ENCODE measurements at regions not wholly inside any gene's neighbourhood (a gene's known extent, or its start where the extent isn't known, plus 50 kb on each side); places are given as distances from the start of the nearest gene placed in this dataset.
"Not testable (repeated sequence)": the region's sequence is repeated elsewhere in the genome, so short reads cannot be mapped to it uniquely, and the experiment has no call there.

DNA sequence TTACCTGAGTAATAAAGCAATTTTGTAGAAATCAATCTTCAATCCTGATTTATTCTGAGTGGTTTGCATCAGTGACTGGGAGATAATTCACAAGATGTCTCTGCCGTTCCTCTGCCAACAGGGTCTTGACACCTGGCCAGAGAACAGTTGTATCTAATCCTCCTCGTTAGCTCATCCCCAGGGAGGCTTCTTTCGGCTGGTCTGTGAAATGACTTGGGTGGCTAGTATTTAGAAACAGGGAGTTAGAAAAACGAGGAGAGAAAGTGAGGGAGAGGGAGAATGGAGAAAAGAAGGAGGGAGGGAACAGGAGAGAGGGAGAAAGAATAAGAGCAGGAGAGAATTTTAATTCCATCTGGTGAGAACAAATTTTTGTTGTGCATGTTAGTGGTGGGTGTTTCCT lies 600.2 kb upstream of the TLE4 start:
- no peak for DNase-seq (ENCODE audit: low spot score)

DNA sequence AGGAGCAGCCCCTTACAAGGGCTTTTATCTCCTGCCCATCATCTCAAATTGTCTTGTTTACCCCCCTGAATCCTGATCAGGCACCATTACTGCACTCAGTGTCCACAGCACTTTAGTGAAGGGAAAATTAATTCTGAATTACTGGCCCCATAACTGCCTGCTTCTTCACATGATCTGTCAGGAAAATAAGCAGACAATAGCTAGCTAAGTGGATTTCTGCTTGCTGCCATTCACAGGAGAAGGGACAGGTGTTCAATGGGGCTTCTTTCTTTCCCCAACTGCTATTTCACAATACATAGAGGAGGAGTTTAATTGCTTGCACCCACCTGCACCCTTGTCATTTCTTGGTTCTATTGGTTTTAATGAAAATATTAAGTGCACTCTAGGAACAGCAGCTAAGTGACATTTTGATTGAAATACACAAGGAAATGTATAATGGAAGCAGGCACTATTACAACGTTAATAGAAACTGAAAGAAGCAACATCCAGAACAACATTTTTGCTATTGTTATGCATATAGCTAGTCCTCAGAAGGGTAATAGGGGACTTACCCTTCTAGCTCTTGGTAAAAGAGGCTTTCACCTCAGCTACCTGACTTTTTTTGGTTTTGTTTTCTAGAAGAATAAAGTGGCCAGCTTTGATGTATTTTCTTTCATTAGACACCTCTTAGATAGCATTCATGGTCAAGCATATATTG lies 599.3 kb upstream of the TLE4 start:
- no peak for DNase-seq (ENCODE audit: low spot score)

DNA sequence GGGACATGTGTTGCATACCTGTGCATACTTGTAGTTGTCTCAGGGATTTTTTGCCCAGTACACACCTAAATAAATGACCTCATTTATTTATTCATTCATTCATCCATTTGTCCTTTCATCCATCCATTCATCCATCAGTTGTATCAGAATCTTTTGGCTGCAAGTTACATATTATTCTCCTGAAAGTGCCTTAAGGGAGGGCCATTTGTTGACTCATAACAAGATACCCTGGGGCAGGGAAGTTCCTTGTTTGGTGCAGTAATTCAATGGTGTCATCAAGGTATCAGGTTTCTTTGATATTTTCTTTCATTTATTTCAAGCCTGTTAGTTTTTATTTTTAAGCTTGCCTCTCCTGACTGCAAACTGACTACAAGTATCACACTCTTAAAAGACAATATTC lies 597.9 kb upstream of the TLE4 start:
- no peak for DNase-seq (ENCODE audit: low spot score)

DNA sequence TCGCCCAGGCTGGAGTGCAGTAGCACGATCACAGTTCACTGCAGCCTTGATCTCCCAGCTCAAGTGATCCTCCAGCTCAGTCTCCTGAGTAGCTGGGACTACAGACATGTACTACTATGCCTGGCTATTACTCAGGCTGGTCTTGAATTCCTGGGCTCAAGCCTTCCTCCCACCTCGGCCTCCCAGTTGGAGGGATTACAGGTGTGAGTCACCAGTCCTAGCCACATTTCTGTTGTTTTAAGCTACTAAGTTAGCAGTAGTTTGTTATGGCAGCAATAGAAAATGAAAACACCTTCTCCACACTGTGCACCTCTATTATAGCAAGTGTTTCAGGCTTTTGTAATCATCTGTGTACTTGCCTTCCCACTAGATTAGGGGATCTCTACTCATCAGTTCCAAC lies 588.9 kb upstream of the TLE4 start:
- DNase-seq (ENCODE audit: low spot score): no peak

DNA sequence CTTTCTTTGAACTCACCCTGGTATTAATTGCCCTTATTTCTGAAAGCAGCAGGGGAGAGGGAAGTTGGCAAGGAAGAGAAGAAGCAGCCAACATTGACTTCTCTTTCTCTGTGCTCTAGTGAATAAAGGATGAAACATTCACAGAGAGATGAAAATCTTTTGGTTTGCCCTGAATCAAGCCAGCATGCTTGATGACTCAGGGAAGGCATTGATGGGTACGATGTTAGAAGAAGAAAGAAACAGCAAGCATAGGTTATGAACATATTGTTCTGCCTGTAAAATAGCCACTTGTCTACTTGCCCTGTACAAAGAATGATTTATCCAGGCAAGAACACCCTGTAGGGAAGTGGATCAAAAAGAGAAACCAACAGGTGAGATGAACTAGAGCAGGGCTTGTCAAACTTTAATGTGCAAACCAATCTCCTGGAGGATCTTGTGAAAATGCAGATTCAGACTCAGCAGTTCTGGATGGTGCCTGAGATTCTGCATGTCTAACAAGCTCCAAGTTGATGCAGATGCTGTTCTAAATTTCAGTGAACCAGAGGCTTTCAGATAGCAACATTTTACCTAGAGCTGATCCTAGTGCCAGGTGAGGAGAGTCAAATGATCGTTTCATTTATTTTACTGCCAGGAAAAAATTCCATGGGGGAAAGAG lies 586.6 kb upstream of the TLE4 start:
- DNase-seq (ENCODE audit: low spot score): no peak

DNA sequence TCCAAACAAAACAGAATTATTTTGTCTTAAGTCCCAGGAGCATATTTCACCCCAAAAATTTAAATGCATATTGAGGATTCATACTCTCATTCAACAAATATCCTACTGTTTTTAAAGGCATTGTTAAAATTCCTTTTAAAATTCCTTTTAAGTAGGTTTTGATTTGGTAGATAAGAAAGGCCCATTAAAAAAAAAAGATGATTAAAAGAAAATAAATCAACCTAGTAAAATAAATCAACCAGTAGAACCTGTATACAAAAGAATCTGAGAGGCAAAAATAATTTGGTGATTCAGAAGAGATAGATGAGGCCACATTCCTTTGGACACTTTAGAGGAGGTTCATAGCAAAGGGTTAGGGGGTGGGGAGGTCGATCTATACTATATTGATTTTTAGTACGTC lies 585.3 kb upstream of the TLE4 start:
- DNase-seq (ENCODE audit: low spot score): no peak

DNA sequence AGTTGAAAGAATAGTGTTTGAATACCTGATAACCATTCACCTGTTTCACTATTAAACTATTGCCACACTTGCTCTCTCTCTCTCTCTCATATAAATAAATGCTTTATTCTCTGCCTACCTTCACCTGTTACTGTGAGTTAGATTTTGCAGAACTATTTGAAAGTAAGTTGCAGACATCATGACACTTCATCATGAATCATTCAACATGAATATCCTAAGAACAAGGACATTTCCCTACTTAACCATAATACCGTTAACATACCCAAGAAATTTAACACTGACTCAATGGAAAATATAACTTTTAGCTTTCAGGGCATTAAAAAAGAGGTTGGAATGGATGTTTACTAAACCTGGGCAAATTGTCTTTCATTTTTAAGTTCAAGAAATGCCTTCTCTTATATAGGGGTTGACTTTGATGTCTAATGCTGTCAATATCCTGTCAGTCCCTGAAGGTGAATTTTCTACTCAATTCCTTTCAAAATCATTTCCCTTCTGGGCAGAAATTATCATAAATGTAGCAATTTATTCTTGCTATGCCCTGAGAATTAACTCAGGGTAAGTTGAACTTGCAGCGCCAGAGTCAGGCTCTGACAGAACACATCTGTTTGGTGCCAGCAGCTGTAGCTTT lies 582.6 kb upstream of the TLE4 start:
- DNase-seq (ENCODE audit: low spot score): no peak

DNA sequence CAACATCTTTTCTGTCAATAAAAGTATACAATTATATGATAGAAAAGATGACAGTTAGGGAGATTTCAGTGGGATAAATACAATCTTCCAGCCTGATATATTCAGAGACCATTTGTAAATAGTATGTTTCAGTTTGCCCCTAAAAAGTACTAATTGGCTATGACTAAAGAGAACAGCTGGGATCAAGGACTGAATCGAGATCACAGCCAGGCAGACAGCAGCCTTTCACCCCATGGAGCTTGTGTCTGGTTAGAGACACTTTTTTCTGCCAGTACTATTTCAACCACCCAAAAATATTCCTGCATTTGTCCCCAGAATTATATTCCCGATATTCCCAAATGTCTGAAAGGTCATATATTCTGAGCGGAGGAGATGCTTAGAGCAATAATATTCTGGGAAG lies 577.3 kb upstream of the TLE4 start:
- DNase-seq (ENCODE audit: low spot score): no peak

DNA sequence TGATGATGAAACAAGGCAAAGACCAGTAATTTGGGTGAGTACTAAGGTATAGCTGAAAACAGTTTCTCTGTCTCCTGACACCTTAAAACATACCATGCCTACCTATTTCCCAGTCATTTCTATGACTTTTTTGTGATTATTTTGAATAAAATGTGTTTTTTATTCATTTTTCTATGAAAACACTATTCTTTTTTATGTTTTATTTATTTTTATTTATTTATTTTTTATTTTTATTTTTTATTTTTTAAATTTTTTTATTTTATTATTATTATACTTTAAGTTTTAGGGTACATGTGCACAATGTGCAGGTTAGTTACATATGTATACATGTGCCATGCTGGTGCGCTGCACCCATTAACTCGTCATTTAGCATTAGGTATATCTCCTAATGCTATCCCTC lies 576.8 kb upstream of the TLE4 start:
- DNase-seq (ENCODE audit: low spot score): not testable (repeated sequence)

DNA sequence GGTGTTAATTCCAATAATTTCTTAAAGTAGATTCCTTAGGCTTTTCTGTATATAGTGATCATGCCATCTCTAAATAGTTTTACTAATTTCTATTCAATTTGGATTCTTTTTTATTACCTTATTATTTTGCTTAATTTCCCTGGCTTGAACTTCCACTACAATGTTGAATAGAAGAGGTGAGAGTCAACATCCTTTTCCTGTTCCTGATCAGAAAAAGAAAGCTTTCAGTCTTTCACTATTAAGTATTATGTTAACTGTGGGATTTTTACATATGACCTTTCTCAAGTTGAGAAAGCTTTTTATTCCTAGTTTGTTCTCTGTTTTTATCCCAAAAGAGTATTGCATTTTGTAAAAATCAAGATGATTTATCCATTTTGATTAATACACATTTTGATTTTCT lies 574.5 kb upstream of the TLE4 start:
- no peak for DNase-seq (ENCODE audit: low spot score)

DNA sequence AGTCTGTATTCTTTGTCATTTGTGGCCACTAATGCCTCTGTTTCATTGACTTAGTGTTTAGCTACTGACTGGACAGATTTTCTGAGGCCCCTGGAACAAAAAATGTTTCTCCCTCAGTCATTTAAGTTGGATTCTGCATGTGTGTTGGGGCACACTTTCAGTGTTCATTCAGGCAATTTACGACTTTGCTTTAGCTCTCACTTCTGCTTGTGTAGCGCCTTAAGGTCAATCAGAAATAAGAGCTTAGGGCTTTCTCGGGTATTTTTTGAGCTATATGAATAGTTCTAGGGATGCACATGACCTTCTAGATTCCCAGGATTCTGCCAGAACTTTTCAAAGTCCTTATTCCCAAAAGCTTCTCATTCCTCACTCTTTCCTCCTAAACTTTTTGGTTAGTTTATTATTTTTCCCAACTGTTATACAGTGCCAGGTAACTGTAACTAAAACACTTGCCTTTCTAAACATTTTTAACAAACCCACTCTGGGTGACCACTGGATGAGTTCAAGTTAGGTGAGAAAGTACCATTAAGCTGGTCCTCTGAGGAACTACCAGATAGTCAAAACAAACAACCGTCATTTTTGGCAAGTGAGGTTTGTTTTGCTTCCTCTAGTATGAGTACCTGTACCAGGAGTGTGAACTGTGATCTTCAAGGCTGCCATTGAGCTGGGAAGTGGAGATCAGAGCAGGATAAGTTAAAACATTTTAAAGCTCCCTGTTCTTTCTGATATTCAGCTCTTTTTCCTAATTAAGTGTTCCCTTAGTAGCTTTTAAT lies 571.3 kb upstream of the TLE4 start:
- DNase-seq (ENCODE audit: low spot score): no peak

DNA sequence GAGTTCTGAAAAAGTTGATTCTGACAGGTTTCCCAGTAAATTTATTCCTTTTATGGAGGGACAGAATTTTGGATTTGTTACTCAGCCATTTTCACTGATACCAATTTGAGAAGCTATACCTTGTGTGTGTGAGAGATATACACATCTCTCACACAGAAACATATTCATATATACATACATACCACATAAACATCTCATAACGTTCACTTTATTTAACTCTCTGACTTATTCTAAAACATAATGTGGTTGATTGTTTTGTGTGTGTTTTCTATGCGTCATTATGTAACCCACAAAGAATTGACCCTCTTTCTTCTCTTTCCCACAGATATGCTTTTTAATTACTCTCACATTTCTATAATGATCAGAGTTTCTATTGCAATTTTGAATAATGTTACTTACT lies 570.8 kb upstream of the TLE4 start:
- no peak for DNase-seq (ENCODE audit: low spot score)

DNA sequence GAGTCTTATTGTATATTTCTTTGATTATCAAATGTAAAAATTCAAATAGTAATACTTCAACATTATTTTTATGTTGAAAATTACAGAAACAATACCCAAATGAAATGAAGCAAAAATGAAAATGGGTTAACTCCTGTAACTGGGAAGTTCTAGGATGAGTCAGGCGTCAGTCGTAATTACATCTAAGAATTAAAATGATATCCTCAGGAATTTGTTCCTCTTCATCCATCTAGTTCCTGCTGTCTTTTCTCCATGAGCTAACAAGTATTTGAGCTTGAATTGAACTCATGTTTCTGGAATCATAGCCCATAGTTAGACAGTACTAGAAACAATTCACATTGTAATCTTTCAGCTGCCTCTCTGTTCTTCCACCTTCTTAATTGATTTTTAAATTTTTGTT lies 568.3 kb upstream of the TLE4 start:
- DNase-seq (ENCODE audit: low spot score): no peak

DNA sequence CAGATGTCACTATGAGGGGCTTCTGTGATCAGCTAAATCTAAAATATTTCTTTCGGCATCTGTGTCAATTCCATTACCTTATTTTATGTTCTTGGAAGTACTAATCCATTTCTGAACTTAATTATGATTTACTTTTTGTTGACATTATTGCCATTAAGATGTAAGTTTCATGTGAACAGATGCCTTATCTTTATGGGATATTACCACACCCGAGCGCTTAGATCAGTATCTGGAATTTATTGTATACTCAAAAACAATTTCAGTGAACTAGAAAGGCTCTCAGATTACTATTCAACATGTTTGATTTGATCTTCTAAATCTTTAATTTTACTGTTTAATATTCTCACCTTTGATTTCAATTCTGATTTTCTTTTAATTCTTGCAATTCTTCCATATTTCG lies 567.7 kb upstream of the TLE4 start:
- DNase-seq (ENCODE audit: low spot score): no peak

DNA sequence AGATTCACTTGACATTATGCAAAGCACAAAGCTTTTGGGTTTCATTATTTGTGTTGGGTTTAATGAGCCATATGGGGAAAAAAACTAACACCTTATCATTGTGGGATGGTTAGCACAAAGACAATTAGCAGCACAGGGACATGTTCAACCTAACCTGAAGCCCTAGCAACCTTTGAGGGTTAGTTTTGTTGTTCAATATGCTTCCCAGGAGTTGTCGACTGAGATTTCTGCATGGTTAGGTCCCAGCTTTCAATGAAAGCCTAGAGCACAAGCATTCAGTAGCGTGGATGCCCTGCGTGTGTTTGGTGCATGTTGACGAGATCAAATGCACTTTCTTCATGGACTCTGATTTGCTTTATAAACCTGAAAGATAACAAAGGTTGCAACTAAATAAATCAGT lies 565.2 kb upstream of the TLE4 start:
- no peak for DNase-seq (ENCODE audit: low spot score)

DNA sequence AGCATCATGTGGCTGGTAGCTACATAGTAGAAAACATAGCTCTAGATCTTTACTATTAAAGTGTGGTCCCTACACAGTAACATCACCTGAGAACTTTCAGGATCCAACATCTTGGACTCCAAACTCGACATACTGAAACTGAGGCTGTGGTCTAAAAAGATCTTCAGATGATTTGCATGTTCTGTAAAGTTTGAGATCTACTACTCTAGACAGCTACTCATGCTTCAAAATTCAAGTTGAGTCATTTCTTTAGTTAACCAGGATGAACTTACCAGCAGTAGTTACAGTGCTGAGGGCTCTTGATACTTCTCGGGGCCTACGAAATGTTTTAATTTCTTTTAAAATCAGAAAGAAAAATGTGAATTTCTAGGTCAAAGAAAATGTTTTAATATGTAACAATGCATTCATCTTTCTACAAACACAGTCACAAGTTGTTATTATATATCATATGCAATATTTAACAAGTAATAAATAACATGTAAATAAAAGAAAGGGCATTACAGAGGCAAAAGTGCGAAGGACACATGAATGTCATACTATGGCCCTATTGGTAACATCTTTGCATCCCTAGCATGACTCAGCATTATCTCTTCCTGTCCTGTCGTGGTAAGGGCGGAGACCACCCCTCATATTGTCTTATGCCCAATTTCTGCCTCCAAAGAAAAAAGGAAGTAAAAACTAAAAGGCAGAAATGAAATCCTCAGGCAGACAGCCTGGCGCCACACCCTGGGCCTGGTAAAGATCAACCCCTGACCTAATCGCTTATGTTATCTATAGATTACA lies 563.9 kb upstream of the TLE4 start:
- DNase-seq (ENCODE audit: low spot score): no peak

DNA sequence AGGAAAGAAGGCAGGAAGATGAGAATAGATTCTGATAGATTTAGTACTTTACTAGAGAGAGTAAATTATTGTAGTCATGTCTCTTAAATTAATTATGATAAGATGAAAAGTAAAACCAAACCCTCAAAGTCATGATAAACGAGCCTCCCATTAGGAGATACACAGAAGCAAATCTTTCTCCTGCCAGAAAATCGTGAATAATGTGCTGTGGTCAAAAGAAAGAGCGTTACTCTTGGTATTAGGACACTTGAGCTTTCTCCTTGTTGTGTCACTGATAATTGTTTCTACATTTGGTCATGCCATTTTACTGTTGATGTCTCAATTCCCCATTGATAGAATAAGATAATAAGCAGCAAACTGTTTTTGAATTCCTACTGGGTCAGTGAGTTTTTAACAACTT lies 562.8 kb upstream of the TLE4 start:
- no peak for DNase-seq (ENCODE audit: low spot score)

DNA sequence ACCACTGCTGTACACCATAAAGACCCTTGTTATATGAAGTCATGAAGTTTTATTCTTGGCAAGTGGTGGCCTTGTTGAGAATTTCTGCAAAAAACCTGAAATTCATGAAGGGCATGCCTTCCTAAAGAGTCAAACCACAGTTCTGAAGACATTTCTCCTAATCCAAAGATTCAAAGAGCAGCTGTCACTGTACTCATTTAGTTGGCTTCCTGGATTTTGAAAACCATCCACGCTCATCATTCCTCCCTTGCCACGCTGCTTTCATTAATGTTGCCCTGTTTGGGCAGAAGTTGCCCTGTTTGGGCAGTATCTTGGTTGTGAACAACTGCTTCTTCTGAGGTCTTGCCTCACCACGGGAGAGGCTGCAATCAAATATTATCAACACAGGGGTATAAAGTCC lies 560.3 kb upstream of the TLE4 start:
- DNase-seq (ENCODE audit: low spot score): no peak

DNA sequence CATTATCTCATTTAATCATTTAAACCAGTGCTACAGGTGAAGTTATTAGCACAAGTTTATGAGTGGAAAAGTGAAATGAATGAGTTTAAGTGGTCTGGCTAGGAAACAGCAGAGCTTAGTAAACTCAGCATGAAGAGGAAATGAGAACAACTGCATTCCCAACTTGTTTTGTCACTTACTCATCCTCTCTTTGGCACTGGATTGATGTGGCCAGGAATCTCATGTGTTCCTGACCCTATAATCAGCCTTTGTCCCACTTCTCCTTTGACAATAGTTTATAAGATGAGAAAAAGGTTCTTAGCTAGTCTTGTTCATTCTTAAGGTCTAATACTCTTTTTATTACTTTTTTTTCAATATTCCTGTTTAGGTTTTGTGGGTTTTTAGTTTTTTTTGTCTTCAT lies 559.2 kb upstream of the TLE4 start:
- no peak for DNase-seq (ENCODE audit: low spot score)

DNA sequence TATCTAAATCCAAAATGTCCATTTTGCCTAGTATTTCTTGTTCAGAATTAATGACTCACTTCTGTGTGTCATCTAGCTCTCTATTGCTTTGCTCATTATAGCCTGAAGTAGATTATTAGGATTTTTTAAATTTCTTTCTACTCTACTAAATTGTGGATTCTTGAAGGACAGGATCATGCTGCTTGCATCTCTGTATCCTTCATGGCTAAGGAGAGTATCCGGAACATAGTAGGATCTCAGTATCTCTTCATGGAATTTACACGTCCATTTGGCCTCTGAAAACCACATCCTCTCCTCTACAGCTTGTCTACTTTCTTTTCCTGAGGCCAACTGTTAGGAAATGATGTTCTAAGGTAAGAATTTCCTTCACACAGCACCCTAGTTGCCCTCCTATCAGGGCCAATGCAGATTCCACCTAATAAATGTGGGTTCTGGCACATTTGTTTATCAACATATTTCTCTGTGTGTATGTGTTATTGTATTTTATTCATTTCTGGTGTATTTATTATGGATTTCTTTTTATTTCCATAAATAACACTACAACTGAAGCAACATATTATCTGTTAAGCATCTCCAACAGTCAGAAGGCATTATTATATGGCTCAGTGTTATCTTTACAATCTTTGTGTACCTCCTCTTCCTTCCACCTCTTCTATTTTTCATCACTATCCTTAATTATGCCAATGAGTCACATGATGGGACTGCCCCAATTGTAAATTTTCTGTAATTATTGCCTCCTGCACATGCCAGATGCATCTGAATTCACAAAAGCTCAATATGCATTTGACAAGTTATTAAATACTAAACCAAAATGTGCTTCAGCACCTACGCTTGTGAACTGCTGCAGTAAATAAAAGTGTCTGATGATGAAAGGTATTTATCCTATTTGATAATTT lies 557.8 kb upstream of the TLE4 start:
- DNase-seq (ENCODE audit: low spot score): no peak

Data from pons (tissue), 1 donor.